NCI-H2029 (cell line): ENCODE measurements at regions not wholly inside any gene's neighbourhood (a gene's known extent, or its start where the extent isn't known, plus 50 kb on each side); places are given as distances from the start of the nearest gene placed in this dataset.
A peak's percentile ranks its signal among the peaks of the same experiment; 100 is the strongest.

Experiments
- DNase-seq: peaks from one replicate; lab custom pipeline; 2025; lab: John Stamatoyannopoulos, UW

GRCh38 chr18:71899707-71900472 is 644.3 kb downstream of the CBLN2 start:
- no peak for DNase-seq

- DNase-seq = no peak
These were observed 645.0 kb downstream of the CBLN2 start for GRCh38 chr18:71899183-71899582.

GRCh38 chr18:71887509-71887908 is 656.6 kb downstream of the CBLN2 start:
- no peak for DNase-seq

GRCh38 chr18:71878226-71878625 is 665.9 kb downstream of the CBLN2 start:
- DNase-seq = no peak

GRCh38 chr18:71873695-71874094 is 670.4 kb downstream of the CBLN2 start:
- DNase-seq = no peak

GRCh38 chr18:71865888-71866287 is 678.3 kb downstream of the CBLN2 start:
- DNase-seq = no peak

GRCh38 chr18:71850602-71851001 is 693.5 kb downstream of the CBLN2 start:
- DNase-seq = no peak

- no peak for DNase-seq
These were observed 694.7 kb downstream of the CBLN2 start for GRCh38 chr18:71849407-71849806.

- no peak for DNase-seq
These were observed 697.4 kb downstream of the CBLN2 start for GRCh38 chr18:71846716-71847115.

GRCh38 chr18:71844814-71845213 is 699.3 kb downstream of the CBLN2 start:
- DNase-seq = no peak

GRCh38 chr18:71842666-71843065 is 701.5 kb downstream of the CBLN2 start:
- no peak for DNase-seq

GRCh38 chr18:71837547-71837946 is 706.6 kb downstream of the CBLN2 start:
- no peak for DNase-seq

GRCh38 chr18:71832946-71833617 is 711.1 kb downstream of the CBLN2 start:
- DNase-seq = no peak

- DNase-seq = no peak
These were observed 713.1 kb downstream of the CBLN2 start for GRCh38 chr18:71831039-71831438.

- DNase-seq = no peak
These were observed 716.8 kb downstream of the CBLN2 start for GRCh38 chr18:71827301-71827700.

GRCh38 chr18:71815305-71815704 is 728.8 kb downstream of the CBLN2 start:
- DNase-seq = no peak

- DNase-seq = no peak
These were observed 734.4 kb downstream of the CBLN2 start for GRCh38 chr18:71809711-71810110.

GRCh38 chr18:71808616-71809015 is 735.5 kb downstream of the CBLN2 start:
- no peak for DNase-seq

- no peak for DNase-seq
These were observed 736.6 kb downstream of the CBLN2 start for GRCh38 chr18:71807586-71807985.

GRCh38 chr18:71798986-71799673 is 745.0 kb downstream of the CBLN2 start:
- DNase-seq = no peak

- DNase-seq = no peak
These were observed 746.6 kb downstream of the CBLN2 start for GRCh38 chr18:71797554-71797953.

GRCh38 chr18:71784777-71785176 is 759.4 kb downstream of the CBLN2 start:
- peak; percentile 1 for DNase-seq

GRCh38 chr18:71760541-71760940 is 783.6 kb downstream of the CBLN2 start:
- no peak for DNase-seq
